ENCODE measurements at regions not wholly inside any gene's neighbourhood (a gene's known extent, or its start where the extent isn't known, plus 50 kb on each side); places are given as distances from the start of the nearest gene placed in this dataset.

- DNase-seq = no peak
- Histone ChIP-seq H3K27ac (ENCODE audit: insufficient read depth, low read length, poor library complexity, severe bottlenecking) (no peak overlapping the region), H3K4me1 (ENCODE audit: control insufficient read depth, insufficient read depth, low read length, poor library complexity, severe bottlenecking) (no peaks in the 10 kb centered on the region), H3K9me3 (ENCODE audit: control insufficient read depth, low read length) (no peaks in the 10 kb centered on the region), H3K36me3 (ENCODE audit: control insufficient read depth, insufficient read depth, low read length) (no peaks in the 10 kb centered on the region), H3K4me3 (ENCODE audit: insufficient read depth, low read depth, low read length, poor library complexity, severe bottlenecking) (no peak overlapping the region), H3K27me3 (replicated peaks; ENCODE audit: control insufficient read depth, insufficient read depth, low read length, poor library complexity, severe bottlenecking) (no peaks in the 10 kb centered on the region)
These were observed 303.2 kb upstream of the GHITM start for GRCh38 chr10:83835945-83836745.

- Histone ChIP-seq H3K27ac (ENCODE audit: insufficient read depth, low read length, poor library complexity, severe bottlenecking) (no peak overlapping the region), H3K36me3 (ENCODE audit: control insufficient read depth, insufficient read depth, low read length) (no peaks in the 10 kb centered on the region)
- DNase-seq = no peak
These were observed 290.6 kb upstream of the GHITM start for GRCh38 chr10:83848677-83849076.

GRCh38 chr10:83849150-83849549 is 290.2 kb upstream of the GHITM start:
- Histone ChIP-seq H3K27ac (ENCODE audit: insufficient read depth, low read length, poor library complexity, severe bottlenecking) (no peak overlapping the region), H3K4me1 (ENCODE audit: control insufficient read depth, insufficient read depth, low read length, poor library complexity, severe bottlenecking) (no peaks in the 10 kb centered on the region), H3K9me3 (ENCODE audit: control insufficient read depth, low read length) (no peaks in the 10 kb centered on the region), H3K27me3 (replicated peaks; ENCODE audit: control insufficient read depth, insufficient read depth, low read length, poor library complexity, severe bottlenecking) (no peaks in the 10 kb centered on the region), H3K4me3 (ENCODE audit: insufficient read depth, low read depth, low read length, poor library complexity, severe bottlenecking) (no peak overlapping the region), H3K36me3 (ENCODE audit: control insufficient read depth, insufficient read depth, low read length) (no peaks in the 10 kb centered on the region)
- DNase-seq = no peak

More at GRCh38 chr10:83848677-83849076, 290.6 kb upstream of the GHITM start:
- H3K27me3 ChIP-seq (replicated peaks; ENCODE audit: control insufficient read depth, insufficient read depth, low read length, poor library complexity, severe bottlenecking) = no peaks in the 10 kb centered on the region
- no peaks in the 10 kb centered on the region for H3K4me1 ChIP-seq (ENCODE audit: control insufficient read depth, insufficient read depth, low read length, poor library complexity, severe bottlenecking)
- no peaks in the 10 kb centered on the region for H3K9me3 ChIP-seq (ENCODE audit: control insufficient read depth, low read length)
- H3K4me3 ChIP-seq (ENCODE audit: insufficient read depth, low read depth, low read length, poor library complexity, severe bottlenecking) = no peak overlapping the region

GRCh38 chr10:83852146-83852545 is 287.2 kb upstream of the GHITM start:
- Histone ChIP-seq H3K4me3 (ENCODE audit: insufficient read depth, low read depth, low read length, poor library complexity, severe bottlenecking) (no peak overlapping the region), H3K4me1 (ENCODE audit: control insufficient read depth, insufficient read depth, low read length, poor library complexity, severe bottlenecking) (no peaks in the 10 kb centered on the region), H3K36me3 (ENCODE audit: control insufficient read depth, insufficient read depth, low read length) (no peaks in the 10 kb centered on the region), H3K9me3 (ENCODE audit: control insufficient read depth, low read length) (no peaks in the 10 kb centered on the region), H3K27me3 (replicated peaks; ENCODE audit: control insufficient read depth, insufficient read depth, low read length, poor library complexity, severe bottlenecking) (no peaks in the 10 kb centered on the region), H3K27ac (ENCODE audit: insufficient read depth, low read length, poor library complexity, severe bottlenecking) (no peak overlapping the region)
- DNase-seq = no peak

- no peak overlapping the region for H3K27ac ChIP-seq (ENCODE audit: insufficient read depth, low read length, poor library complexity, severe bottlenecking)
- H3K36me3 ChIP-seq (ENCODE audit: control insufficient read depth, insufficient read depth, low read length) = no peaks in the 10 kb centered on the region
- DNase-seq = no peak
These were observed 276.6 kb upstream of the GHITM start for GRCh38 chr10:83862723-83863122.

GRCh38 chr10:83863283-83863966 is 275.9 kb upstream of the GHITM start:
- H3K36me3 ChIP-seq (ENCODE audit: control insufficient read depth, insufficient read depth, low read length) = no peaks in the 10 kb centered on the region
- DNase-seq = no peak
- no peak overlapping the region for H3K27ac ChIP-seq (ENCODE audit: insufficient read depth, low read length, poor library complexity, severe bottlenecking)
- no peaks in the 10 kb centered on the region for H3K27me3 ChIP-seq (replicated peaks; ENCODE audit: control insufficient read depth, insufficient read depth, low read length, poor library complexity, severe bottlenecking)
- no peaks in the 10 kb centered on the region for H3K4me1 ChIP-seq (ENCODE audit: control insufficient read depth, insufficient read depth, low read length, poor library complexity, severe bottlenecking)
- H3K4me3 ChIP-seq (ENCODE audit: insufficient read depth, low read depth, low read length, poor library complexity, severe bottlenecking) = no peak overlapping the region
- H3K9me3 ChIP-seq (ENCODE audit: control insufficient read depth, low read length) = no peaks in the 10 kb centered on the region

More at GRCh38 chr10:83862723-83863122, 276.6 kb upstream of the GHITM start:
- H3K27me3 ChIP-seq (replicated peaks; ENCODE audit: control insufficient read depth, insufficient read depth, low read length, poor library complexity, severe bottlenecking) = no peaks in the 10 kb centered on the region
- H3K4me3 ChIP-seq (ENCODE audit: insufficient read depth, low read depth, low read length, poor library complexity, severe bottlenecking) = no peak overlapping the region
- H3K9me3 ChIP-seq (ENCODE audit: control insufficient read depth, low read length) = no peaks in the 10 kb centered on the region
- H3K4me1 ChIP-seq (ENCODE audit: control insufficient read depth, insufficient read depth, low read length, poor library complexity, severe bottlenecking) = no peaks in the 10 kb centered on the region

- DNase-seq = no peak
- Histone ChIP-seq H3K27ac (ENCODE audit: insufficient read depth, low read length, poor library complexity, severe bottlenecking) (no peak overlapping the region), H3K36me3 (ENCODE audit: control insufficient read depth, insufficient read depth, low read length) (no peaks in the 10 kb centered on the region), H3K4me3 (ENCODE audit: insufficient read depth, low read depth, low read length, poor library complexity, severe bottlenecking) (no peak overlapping the region), H3K9me3 (ENCODE audit: control insufficient read depth, low read length) (no peaks in the 10 kb centered on the region), H3K27me3 (replicated peaks; ENCODE audit: control insufficient read depth, insufficient read depth, low read length, poor library complexity, severe bottlenecking) (no peaks in the 10 kb centered on the region), H3K4me1 (ENCODE audit: control insufficient read depth, insufficient read depth, low read length, poor library complexity, severe bottlenecking) (no peaks in the 10 kb centered on the region)
These were observed 269.4 kb upstream of the GHITM start for GRCh38 chr10:83869898-83870297.

GRCh38 chr10:83871187-83872081 is 267.9 kb upstream of the GHITM start:
- no peak overlapping the region for H3K27ac ChIP-seq (ENCODE audit: insufficient read depth, low read length, poor library complexity, severe bottlenecking)
- H3K9me3 ChIP-seq (ENCODE audit: control insufficient read depth, low read length) = no peaks in the 10 kb centered on the region
- H3K27me3 ChIP-seq (replicated peaks; ENCODE audit: control insufficient read depth, insufficient read depth, low read length, poor library complexity, severe bottlenecking) = no peaks in the 10 kb centered on the region
- H3K4me3 ChIP-seq (ENCODE audit: insufficient read depth, low read depth, low read length, poor library complexity, severe bottlenecking) = no peak overlapping the region
- H3K36me3 ChIP-seq (ENCODE audit: control insufficient read depth, insufficient read depth, low read length) = no peaks in the 10 kb centered on the region
- H3K4me1 ChIP-seq (ENCODE audit: control insufficient read depth, insufficient read depth, low read length, poor library complexity, severe bottlenecking) = no peaks in the 10 kb centered on the region
- peak; percentile 5 to 31 (median 7) for DNase-seq

GRCh38 chr10:83880252-83880791 is 259.0 kb upstream of the GHITM start:
- H3K27me3 ChIP-seq (replicated peaks; ENCODE audit: control insufficient read depth, insufficient read depth, low read length, poor library complexity, severe bottlenecking) = no peaks in the 10 kb centered on the region
- no peak overlapping the region for H3K27ac ChIP-seq (ENCODE audit: insufficient read depth, low read length, poor library complexity, severe bottlenecking)
- no peak for DNase-seq
- no peaks in the 10 kb centered on the region for H3K4me1 ChIP-seq (ENCODE audit: control insufficient read depth, insufficient read depth, low read length, poor library complexity, severe bottlenecking)
- no peaks in the 10 kb centered on the region for H3K36me3 ChIP-seq (ENCODE audit: control insufficient read depth, insufficient read depth, low read length)
- H3K4me3 ChIP-seq (ENCODE audit: insufficient read depth, low read depth, low read length, poor library complexity, severe bottlenecking) = no peak overlapping the region
- no peaks in the 10 kb centered on the region for H3K9me3 ChIP-seq (ENCODE audit: control insufficient read depth, low read length)

All from effector memory CD4-positive, alpha-beta T cell (primary cell).